Psoas muscle (tissue), 7 donors: ENCODE measurements at regions not wholly inside any gene's neighbourhood (a gene's known extent, or its start where the extent isn't known, plus 50 kb on each side); places are given as distances from the start of the nearest gene placed in this dataset.

ENCODE experiments used
- ATAC-seq, 4 donors: fragments of 200-7000 bp; cut with Tn5 transposase; one replicate each; pipeline ENCODE4 v1.9.1; 2020; ENCODE audit warnings: moderate library complexity in 3 of 4, mild to moderate bottlenecking in 2 of 4
- DNase-seq, 2 donors: peaks; one replicate each; pipeline ENCODE4 v3.0.0-alpha.2; 2020
- H3K27ac ChIP-seq: fragments of 200-600 bp; one replicate; pipeline ENCODE4 v1.8.0; 2022
- H3K27me3 ChIP-seq, 3 donors: fragments of 200-600 bp in 1 of 3; one replicate each; pipeline versions ENCODE4 v1.6.1 to v1.8.0; 2013 to 2022; ENCODE audit warnings: low read length in 2 of 3, mild to moderate bottlenecking in 2 of 3, moderate library complexity in 1 of 3; ENCODE audit not compliant: insufficient read depth in 3 of 3
- H3K36me3 ChIP-seq, 2 donors: fragments of 200-600 bp in 1 of 2; one replicate each; pipeline versions ENCODE4 v1.6.1 to v1.8.0; 2013 to 2022; ENCODE audit warnings: low read depth in 1 of 2, mild to moderate bottlenecking in 1 of 2, moderate library complexity in 1 of 2; ENCODE audit not compliant: insufficient read depth in 1 of 2
- H3K4me1 ChIP-seq: fragments of 200-600 bp; one replicate; pipeline ENCODE4 v1.8.0; 2022
- H3K4me3 ChIP-seq: fragments of 200-600 bp; one replicate; pipeline ENCODE4 v1.8.0; 2022; ENCODE audit warnings: mild to moderate bottlenecking
- H3K9me3 ChIP-seq: fragments of 200-600 bp; one replicate; pipeline ENCODE4 v1.8.0; 2022
- CTCF ChIP-seq: fragments of 200-600 bp; IDR thresholded peaks from one replicate; pipeline ENCODE4 v1.8.0; 2022; ENCODE audit warnings: antibody characterized with exemption
- WGBS, 3 donors: extraction: QIAGEN DNeasy Blood & Tissue Kit; methylation state at CpG; one replicate each; pipeline versions ENCODE4 v1.1.6 to v1.1.7; 2013; 5-methylcytosine and 5-hydroxymethylcytosine counted together
- intact Hi-C, 2 donors: fragments of 100-400 bp; cut with DNase I; formaldehyde crosslinking; loops; one replicate each; pipeline versions ENCODE4 v1.11.0 to v1.14.2; 2022
- donor health status: healthy with polysubstance abuse.
- donor health status: DM: no; HTN: no; CAD: no; lungs with moderate emphysema.
- donor health status: Bipolar disorder and iron deficiency.
- donor health status: healthy.
- donor health status: DM: yes; HTN: yes; CAD: no.
- donor health status: DM: no; HTN: no; CAD: no.
- donor health status: DM: yes; HTN: yes; CAD: no.

- Histone ChIP-seq H3K4me3 (no peak overlapping the region), H3K36me3 (no peaks in the 10 kb centered on the region), H3K27ac (no peak overlapping the region), H3K4me1 (no peaks in the 10 kb centered on the region), H3K27me3 (no peaks in the 10 kb centered on the region), H3K9me3 (no peaks in the 10 kb centered on the region)
- no peak for ATAC-seq
- no peak for TF ChIP-seq CTCF
- intact Hi-C loops = no loop called here
- no peak for DNase-seq
- WGBS, 3 donors = 83 to 88% (median 85%) methylated on average over 7 of the region's 7 CpGs
These were observed 142.1 kb upstream of the IVNS1ABP start for GRCh38 chr1:185459141-185459540.

GRCh38 chr1:185458670-185459069, 141.6 kb upstream of the IVNS1ABP start:
- H3K4me1 ChIP-seq = no peaks in the 10 kb centered on the region
- intact Hi-C loops = no loop called here
- no peak for TF ChIP-seq CTCF
- DNase-seq (no peak), ATAC-seq (no peak)
- H3K9me3 ChIP-seq = no peaks in the 10 kb centered on the region
- no peak overlapping the region for H3K27ac ChIP-seq
- 80 to 81% (median 80%) methylated on average over 2 of the region's 2 CpGs for WGBS, 3 donors
- no peaks in the 10 kb centered on the region for H3K36me3 ChIP-seq
- H3K4me3 ChIP-seq = no peak overlapping the region
- no peaks in the 10 kb centered on the region for H3K27me3 ChIP-seq

- Histone ChIP-seq H3K27ac (no peak overlapping the region), H3K27me3 (peaks cover 0 to 3% (median 0%) of the 10 kb centered on the region in 3 donors), H3K36me3 (no peaks in the 10 kb centered on the region), H3K4me1 (no peaks in the 10 kb centered on the region), H3K9me3 (no peaks in the 10 kb centered on the region), H3K4me3 (no peak overlapping the region)
- intact Hi-C loops = no loop called here
- no peak for DNase-seq
- ATAC-seq = no peak
- no peak for TF ChIP-seq CTCF
- 78 to 82% (median 79%) methylated on average over 7 of the region's 7 CpGs for WGBS, 3 donors
These were observed 136.6 kb upstream of the IVNS1ABP start for GRCh38 chr1:185453496-185454192.

- Histone ChIP-seq H3K27ac (no peak overlapping the region), H3K4me3 (no peak overlapping the region), H3K9me3 (no peaks in the 10 kb centered on the region), H3K27me3 (peaks cover 0 to 3% (median 0%) of the 10 kb centered on the region in 3 donors), H3K4me1 (no peaks in the 10 kb centered on the region), H3K36me3 (no peaks in the 10 kb centered on the region)
- intact Hi-C loops = no loop called here
- TF ChIP-seq CTCF = no peak
- DNase-seq = no peak
- ATAC-seq = no peak
- 81 to 87% (median 82%) methylated on average over 5 of the region's 5 CpGs for WGBS, 3 donors
These were observed 133.9 kb upstream of the IVNS1ABP start for GRCh38 chr1:185450917-185451316.
